Cerebellar cortex (tissue), 1 donor: ENCODE measurements at regions not wholly inside any gene's neighbourhood (a gene's known extent, or its start where the extent isn't known, plus 50 kb on each side); places are given as distances from the start of the nearest gene placed in this dataset.
"Not testable (repeated sequence)": the region's sequence is repeated elsewhere in the genome, so short reads cannot be mapped to it uniquely, and the experiment has no call there.

ENCODE experiments used
- DNase-seq: peaks from one replicate; pipeline ENCODE4 v3.0.0-alpha.2; 2015; ENCODE audit warnings: low spot score

DNA sequence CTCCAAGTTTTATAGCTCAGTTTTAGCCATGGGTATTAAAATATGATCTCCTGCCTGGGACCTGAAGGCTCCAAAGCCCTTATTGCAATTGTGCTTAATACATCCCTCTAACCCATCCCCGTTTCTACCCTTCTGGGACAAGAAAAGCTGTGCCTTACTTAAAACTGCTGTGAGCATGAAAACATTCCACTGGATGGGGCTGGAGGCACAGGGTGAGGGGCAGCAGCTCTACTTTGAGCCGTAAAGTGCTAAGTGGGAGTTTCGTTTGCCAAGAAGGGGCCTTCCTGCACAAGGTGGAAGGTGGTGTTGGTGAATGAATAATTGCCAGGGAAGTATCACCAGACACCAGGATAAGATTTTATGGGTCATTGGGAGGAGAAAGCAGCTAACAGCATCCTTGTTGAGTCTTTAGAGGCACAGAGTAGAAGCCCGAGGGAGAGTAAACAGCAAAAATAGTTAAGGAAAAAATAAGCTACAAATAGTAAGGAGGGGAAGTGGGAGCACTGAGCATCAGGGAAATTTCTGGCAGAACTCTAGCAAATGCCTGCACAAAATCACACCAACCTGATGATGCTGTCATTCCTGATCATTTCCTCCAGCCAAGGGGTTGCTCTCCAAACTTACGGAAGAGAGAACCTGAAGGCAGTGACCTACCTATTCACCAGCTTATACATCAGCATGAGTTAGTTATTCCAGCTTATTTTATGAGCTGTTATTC, 218.4 kb downstream of the MREG start:
- DNase-seq = no peak

DNA sequence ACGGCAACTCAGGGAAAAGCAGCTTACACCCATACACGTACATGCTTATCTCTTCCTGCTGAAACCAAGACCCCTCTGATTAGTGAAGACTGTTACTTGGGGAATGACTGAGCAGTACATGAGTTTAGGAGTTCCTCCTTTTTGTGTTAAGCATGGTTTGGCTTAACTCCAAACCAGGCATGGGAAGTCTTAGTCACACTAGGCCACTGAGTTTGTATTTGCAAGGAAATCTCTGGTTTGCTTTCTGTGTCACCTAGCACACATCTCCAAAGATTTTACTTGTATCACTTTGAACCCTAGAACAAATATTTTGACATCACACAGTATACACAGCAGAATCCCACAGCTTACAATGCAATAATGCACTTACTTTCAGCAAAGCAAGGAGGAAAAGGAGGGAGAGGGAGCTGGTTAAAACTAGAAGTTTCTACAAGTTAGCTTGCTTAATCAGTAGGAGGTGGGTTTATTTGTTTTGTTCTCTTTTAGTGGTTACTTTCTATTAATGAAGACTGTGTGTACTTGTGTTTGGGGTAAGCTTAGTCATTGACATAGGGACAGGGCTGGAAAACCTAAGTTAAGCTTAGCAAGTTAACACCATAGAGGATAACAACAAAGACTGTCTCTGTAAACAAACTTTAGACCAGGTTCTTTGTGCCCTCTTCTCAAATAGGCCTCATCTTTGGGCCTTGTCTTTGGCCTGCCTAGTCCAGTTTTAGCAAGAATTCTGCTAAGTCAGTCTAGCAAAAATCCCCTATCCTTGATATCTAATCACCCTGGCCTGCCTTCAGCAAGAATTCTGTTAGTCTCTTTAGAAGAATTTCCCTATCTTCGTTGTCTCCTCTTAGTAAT, 219.4 kb downstream of the MREG start:
- DNase-seq = no peak

DNA sequence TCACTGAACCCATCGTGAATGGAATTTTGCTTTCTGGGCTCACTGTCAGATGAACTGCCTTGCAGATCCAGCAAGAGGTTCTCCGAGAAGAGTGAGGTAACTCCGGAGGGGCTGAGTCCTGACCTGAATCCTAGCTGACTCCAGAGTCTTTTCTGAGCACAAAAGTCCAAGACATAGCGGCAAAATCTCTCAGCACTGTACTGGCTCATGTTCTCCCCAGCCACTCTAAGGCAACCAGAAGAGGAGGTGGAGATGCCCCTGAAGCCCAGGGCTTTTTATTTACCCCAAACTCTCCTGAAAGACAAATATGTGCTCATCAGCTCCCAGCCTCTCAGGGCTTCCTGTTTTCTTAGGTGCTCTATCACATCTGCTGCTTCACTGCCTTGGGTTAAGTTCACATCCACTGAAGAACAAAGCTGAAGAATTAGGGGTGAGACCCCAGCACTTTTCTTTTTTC, 221.8 kb downstream of the MREG start:
- DNase-seq = no peak

DNA sequence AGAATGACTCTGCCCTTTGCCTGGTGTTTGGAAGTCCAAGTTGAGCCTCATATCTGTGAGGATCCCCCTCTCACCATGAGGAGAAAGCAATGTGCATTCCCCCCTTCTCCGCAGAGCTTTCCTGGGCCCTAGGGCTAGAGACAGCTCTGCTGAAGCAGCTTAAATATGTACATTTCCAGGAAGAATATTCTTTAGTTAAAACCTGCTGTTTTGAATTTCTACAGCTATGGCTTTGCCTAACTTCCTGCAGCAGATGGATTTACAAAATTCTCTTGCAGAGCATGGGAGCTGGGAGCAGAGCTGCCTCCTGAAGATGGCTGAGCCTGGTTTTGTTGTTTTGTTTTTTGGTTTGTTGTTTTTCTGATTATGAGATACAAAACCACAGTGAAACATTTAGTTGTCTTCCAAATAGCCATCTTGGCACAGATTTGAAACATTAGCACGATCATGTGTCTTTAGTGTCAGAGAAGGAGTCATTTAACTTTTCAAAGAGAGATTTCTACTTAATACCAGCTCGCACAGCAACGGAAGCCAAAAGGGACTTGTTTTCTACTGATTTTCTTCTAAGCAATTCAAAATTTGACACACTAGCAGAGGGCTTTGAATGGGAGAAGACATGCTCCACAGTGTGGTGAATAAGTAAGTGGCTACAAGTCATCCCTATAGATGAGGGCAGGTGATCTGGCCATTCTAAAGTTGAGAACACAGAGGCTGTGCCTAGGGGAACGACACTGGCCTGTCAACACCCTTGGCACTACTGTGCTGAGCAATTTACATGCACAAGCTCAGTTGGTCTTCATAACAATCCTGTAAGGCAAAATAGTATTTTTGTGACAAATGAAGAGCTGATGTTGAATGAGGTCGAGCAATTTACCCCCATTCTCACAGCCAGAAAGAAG, 222.6 kb downstream of the MREG start:
- no peak for DNase-seq

DNA sequence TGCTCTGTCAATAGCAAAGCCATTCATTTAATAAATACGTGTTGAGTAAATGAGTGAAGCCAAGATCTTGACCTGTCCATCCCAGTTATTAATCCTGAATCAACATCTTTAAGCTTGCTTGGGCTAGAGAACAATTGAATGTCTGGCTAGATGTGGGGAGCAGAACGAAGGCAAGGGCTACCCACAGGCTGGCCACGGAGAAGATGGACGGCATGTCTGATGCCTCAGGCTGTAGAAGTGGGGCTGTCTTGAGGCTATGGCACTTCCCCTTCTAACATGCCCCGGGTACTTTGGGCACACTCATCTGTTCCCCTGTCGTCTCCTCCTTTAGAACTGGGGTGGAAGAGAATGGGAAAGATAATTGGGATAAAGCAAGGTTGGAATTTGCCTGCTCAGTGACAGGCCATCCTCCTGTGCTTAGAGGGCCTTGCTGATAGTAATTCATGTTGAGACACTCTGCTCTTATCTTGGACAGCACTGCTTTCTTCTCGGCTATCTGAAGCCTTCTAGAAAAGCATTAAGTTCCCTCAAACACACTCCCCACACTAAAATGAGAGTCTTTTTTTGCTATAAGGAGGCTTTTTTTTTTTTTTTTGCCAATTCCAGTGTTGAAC, 225.7 kb downstream of the MREG start:
- no peak for DNase-seq

DNA sequence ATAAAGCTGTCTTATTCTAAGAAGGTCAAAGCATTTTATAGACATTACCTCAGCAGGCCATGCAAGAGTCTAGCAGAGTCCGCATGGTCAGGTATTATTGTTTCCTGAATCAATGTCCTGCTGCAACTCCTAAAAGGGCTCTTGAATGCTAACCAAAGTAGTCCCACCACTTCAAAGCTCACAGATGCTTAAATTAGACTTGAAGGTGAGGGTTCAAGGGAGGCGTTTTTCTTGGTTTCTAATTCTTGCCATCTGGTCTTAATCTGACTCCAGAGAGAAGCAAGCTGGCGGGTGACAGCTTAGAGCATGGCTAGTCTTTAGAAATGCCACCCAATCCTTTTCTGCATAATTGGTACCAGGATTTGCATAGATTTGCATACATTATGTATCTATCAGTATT, 226.3 kb downstream of the MREG start:
- DNase-seq = no peak

DNA sequence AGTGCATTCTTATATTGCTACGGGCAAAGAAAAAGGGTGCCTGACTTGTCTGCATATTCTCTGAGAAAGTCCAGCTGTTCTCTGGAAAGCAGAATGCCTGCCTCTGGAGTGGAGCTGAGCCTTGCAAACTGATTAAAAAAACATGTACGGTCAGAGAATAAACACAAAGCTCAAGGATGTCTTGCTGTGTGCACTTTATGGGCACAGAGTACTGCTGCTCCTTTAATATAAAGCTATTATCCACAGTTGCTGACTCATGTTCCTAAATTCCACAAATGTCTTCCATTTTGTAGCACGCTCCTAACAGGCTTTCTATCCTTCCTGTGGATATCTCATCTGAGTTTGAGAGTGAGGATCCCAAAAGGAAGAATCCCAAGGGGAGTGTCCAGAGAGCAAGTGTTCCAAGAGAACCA, 229.0 kb downstream of the MREG start:
- no peak for DNase-seq

DNA sequence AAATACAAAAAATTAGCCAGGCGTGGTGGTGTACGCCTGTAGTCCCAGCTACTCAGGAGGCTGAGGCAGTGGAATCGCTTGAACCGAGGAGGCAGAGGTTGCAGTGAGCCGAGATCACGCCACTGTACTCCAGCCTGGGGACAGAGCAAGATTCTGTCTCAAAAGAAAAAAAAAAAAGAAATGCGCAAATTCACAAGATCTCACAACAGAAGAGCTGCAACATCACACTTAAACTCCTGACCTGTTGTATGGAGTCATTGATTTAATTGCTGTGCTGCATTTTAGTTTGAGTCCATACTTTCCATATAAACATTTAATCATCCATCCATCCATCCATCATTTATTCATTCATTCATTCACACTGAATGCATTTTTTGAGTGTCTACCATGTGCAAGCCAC, 229.7 kb downstream of the MREG start:
- not testable (repeated sequence) for DNase-seq

DNA sequence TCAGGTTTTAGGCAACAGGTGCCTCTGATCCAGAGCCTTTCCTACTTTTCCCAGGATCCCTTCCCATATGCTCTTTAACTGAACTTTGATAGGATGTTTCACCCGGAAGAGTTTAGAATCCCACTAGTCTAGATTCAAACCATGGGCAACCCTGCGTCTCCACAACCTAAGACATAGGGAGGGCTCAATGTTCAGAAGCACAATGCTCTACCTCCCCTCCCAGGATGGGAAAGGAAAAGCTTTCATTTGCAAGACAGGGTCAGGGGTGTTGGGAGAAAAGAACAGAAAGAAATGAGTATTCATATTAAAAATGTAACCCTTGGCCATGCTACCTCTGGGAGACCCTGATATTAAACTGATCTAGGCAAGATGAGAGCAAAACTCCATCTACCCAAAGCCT, 230.4 kb downstream of the MREG start:
- DNase-seq = no peak

DNA sequence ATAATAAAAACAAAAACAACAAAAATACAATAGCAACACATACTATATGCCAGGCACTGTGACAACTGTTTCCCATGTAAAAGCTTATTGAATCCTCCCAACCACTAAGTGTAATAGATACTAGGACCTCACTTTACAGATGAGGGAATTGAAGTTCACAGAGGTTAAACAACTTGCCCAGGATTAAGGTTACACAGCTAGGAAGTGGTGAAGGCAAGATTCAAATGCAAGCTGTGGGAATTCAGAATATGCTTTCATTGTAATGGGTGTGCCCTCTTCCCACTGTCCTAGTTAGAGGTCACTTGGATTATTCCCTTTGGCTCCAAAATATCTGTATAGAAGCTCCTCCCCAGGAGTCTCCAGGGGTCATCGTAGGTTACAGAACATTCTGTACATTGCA, 231.1 kb downstream of the MREG start:
- DNase-seq = no peak

DNA sequence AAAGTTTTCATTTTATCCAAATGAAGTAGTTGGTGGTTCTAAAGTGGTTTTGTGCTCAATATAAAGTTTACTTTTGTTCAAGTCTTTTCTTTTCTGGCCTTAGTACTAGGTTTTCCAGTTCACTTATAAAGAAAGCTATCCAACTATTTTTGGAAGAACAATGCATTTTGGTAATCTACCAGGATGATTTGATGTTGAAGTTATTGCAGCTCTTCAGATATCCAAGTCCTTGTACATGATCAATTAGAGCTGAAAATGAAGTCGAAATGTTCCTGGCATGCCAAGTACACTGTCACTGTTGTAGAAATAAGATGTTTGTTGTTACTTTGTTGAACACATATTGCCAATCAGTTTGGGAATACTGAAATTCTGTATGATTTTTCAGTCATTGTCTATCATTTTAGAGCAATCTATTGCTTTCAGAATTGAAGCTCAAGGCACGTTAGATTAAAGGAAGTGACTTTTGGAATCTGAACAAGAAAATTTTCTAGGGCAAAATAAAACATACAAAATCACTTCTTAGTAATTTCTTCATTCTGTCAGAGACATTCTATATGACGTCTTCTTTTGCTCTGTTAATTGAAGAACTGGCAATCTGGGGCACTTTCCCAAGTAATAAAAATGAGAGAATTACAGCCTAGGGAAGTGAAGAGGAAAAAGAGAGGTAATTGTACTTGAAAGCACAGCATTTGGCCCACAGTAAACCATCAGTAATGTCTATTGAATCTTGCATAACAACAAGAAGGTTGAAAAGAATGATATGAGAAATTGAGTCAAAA, 232.3 kb downstream of the MREG start:
- DNase-seq = no peak

DNA sequence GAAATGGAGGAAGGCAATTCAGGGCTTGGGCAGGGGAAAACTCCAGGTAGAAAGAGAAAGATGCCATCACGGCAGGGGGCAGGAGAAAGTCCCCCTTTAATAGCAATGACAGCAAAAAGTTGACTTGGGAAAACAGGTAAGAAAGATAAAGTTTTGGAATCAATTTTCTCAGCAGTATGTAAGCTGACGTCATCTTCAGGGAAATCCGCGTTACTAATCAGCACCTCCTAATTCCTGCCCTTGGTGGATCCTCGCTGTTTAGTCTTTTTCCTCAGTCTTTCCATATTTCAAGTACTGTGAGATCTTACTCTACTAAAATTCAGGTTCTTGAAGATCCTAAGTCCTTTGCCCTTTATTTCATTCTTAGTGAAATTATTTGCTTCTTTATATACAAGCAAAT, 233.0 kb downstream of the MREG start:
- no peak for DNase-seq

DNA sequence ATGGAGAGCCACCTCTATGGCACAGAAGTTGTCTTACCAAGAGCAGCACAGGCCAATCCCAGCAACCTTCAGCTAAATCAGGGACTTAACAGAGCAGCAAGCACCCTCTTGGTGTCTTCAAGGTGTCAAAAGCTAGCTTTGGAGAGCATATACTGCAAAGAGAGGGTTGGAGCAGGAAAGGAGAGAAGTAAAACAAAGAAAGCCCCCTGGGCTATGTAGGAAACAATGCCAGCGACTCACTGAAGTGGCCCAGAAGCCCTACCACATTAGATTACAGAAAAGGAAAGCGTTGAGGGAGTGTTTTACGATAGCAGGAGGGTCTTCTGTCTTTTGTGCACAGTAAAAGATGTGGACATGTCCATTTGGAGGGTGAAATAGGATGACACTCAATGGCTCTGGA, 233.4 kb downstream of the MREG start:
- DNase-seq = no peak

DNA sequence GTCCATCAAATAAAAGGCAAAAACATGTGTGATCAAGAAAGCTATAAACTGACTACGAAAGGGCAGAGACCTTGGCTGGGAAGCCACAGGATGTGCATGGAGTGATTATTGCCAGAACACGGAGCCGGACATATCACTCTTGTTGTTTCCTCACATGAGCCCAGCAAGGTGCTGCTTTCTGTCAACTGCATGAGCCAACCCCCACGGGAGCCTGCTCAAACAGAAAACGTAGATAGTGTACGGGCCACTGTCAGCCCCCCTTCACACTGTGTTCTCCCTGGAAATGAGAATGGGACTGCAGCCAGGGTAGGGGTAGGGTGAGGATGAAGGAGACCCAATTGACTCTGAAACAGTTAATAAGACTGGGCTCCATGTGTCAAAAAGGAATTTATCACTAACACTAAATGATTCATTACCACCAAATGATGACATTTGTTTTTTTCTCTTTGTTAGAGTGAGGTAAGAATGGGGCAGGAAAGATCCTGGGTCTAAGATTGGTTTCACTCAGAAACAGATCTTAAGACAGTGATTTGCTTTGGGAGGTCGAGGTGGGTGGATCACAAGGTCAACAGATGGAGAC, 235.8 kb downstream of the MREG start:
- DNase-seq = no peak

DNA sequence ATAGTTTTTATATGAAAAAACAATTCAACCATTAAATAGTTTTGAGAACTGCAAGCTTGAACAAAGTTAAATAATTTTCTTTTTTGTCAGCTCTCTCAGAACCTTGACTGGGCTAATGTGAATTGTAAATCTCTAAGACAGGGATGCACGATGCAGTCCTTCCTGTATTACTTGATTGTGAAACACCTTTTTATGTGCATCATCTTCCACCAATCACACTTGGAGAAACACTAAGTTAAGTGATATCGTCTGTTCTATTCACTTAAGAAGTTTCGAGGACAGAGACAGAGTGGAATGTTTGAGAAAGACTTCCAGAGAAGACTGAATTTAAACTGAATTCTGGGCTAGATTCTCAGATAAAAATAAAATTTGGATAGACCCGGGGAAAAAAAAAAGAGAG, 238.2 kb downstream of the MREG start:
- DNase-seq = no peak

DNA sequence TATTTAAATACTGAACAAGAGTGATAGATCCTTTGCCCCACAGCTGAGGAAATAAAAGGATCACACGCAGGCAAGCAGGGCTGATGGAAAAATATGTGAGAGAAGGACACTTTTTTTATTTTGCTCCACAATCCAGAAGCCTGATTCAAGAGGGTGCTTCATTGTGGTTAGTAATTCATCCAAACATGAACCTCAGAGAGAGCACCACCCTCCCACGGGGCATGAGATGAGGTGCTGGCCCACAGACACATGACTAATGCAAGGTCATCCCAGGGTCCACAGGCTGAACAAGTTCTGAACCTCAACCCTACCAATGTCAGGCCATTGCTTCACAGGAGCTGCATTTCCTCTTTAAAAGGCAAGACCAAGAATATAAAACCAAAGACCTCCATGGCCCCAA, 239.6 kb downstream of the MREG start:
- no peak for DNase-seq

DNA sequence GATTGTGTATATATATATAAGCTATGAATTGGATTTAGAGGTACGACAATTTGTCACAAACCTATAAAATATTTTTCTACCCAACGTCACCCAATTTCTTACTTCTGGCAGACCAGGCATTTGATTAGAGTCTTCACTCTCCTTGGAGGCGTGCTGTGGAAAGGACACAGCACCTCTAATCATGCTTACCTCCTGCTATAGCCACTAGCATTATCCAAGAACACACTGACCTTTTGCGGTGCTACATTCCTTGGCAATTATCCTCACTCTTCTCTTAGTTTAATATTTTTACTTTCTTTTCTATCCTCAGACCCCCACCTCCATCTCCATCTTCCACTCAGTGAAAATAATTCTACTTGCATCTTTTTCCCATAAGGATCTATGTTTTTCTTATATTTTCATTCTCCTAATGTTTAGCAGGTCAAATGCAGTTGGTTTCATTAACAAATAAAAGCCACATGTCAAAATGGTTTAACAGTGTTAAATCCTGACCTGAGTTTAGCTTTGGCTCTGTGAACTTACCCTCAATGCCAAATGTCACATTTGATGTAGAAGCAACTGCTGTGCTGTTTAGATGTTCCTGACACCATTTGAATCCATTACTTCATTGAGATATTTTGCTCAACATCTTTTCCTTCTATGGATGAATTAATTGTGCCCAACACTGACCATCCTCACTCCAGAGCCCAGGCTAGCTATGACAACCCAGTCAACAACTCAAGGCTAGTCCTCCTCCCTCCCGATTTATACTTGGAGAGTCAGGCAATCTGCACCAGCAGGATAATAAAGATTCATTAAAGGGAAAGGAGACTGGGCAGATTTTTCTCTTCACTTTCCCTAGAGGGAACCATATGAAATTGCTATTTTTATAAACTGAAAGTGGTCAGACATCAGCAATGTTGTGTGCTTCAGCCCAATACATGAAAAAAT, 240.5 kb downstream of the MREG start:
- no peak for DNase-seq

DNA sequence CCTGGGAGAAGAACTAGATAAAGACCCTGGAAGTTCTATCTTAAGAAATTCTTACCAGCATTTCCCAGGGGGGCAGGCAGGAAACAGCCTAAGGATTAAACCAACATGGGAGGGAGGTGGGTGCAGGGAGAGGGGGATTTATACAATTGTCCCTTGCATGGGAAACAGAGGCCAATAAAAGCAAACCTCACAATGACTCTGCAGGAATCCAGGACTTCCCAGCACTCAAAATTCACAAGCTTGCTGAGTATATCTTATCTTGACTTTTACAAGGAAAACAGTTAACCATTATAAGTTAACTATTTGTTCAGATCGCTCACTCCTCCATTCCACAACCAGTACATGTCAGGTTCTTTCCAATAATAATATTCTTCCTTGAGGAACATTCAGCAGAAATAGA, 241.3 kb downstream of the MREG start:
- DNase-seq = no peak

DNA sequence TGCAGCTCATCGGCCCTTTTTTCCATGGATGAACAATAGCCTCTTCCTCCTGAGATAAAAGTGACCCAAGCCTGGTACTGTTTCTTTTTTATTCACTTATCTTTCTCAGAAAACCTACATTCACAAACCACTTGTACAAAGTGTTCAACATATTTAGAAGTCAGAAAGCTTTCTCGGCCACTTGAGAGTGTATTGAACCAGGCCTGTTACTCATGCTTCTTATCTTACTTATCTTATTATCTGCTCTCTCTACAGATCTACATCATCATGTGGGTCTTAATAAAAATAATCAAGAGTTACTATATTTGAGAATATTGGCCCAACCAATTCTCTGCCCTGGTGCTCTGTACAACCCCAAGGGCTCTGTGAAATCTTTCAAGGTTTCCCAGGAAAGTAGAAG, 242.1 kb downstream of the MREG start:
- DNase-seq = no peak

DNA sequence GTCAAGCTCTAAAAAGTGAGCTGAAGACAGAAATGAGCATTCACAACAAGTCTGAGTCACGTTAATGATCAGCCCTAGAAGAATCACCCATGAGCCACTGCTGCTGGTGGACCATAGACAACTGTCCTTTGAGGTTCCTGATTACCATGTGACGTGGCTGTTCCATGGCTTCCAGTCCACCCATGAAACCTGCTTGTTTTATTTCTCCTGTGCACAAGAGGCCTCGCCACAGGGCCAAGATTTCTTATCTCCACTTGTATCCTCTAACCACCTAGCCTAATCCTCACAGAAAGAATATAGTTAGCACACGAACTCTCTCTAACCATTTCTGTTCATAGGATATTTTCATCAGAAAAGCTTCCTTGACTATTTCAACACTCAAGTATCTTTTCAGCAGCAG, 242.7 kb downstream of the MREG start:
- DNase-seq = no peak
